ENCODE measurements at regions not wholly inside any gene's neighbourhood (a gene's known extent, or its start where the extent isn't known, plus 50 kb on each side); places are given as distances from the start of the nearest gene placed in this dataset.

- peak; percentile 89 for DNase-seq
Measured at GRCh38 chr6:168895102-168895812, 358.4 kb downstream of the THBS2 start.

- peak; percentile 31 for DNase-seq
Measured at GRCh38 chr6:168892031-168892430, 361.6 kb downstream of the THBS2 start.

DNA sequence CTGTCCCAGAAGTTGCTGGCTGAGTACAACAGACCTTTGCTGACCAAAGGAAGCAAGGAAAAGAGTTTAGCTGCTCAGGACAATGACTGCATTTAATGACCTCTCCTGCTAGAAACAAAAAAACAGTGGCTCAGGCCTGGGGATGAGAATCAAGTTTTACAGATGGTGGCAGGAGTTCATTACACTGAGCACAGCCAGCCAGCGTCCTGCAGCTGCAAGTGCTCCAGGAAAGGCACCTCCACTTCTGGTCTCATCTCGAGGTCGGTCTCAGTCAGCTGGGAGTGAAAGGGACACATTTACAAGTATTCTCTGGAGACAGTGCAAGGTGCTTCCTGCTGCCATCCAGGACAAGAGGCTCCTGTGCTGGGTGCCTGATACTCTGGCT, 362.7 kb downstream of the THBS2 start:
- DNase-seq, result peak; percentile 33

DNA sequence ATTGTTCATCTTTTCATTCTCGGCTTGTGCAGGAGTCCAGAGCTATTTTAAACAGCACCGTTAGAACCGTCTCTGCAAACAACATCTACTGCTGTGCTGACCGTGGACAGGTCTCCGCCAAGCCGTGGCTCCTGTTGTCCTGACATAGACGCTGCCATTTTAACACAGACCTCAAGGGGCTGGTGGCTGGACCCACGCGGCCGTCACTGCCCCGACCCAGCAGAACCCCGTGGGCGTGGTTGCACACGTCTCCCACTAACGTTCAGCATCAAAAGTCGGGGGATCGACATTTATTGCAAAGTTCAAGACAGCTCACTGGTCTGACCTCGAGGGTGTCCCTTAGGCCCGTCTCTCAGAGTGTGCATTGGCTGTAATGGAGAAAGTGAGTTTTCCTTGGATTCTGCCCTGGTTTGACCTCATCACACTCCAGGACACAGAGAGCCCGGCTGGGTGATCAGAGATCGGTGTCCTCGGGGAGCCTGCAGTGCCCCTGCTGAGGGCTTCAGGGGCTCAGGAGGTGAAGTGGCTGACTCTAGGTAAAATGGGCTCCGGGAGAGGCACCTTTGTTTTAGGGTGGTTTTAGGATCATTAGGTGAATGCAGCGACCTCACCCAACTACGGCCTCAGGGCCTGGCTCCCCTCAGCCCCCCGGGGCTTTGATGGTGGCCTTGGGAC, 363.2 kb downstream of the THBS2 start:
- DNase-seq, result peak; percentile 57

GRCh38 chr6:168888786-168889345, 364.8 kb downstream of the THBS2 start:
- DNase-seq, result no peak

GRCh38 chr6:168888102-168888501, 365.5 kb downstream of the THBS2 start:
- no peak for DNase-seq

DNA sequence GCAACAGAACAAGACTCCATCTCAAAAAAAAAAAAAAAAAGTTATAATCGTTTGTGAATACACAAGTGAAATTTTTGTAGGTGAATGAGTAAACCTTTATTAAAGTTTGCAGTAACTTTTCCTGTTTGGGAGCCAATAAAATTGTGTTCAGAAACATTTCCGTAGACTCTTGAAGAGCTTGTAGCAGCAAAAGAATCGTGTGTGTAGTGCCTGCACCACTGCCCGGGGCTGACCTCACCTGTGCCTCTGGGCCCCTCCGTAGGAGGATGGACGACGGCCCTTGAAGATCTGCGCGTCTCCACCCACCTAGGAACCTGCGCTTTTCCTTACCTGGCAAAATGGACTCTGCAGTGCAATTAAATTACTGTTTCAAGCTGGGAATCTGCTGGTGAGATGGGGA, 366.0 kb downstream of the THBS2 start:
- no peak for DNase-seq

DNA sequence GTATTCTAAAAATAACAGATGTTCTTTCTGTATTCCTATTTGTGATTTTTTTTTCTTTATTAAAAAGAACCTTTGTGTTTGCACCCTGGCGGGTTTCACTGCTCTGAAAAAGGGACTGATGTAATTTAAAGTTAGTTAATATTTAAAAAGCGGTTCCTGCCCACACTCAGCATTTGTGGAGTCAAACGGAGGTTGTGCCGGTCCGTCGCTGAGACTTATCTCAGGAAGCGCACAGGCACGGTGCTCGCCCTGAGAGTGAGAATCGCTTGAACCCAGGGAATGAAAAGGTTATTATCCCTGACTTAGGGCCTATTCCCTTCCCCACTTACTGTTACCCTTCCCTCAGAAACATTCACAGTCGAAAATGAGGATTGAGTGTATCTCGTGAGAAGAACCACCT, 366.7 kb downstream of the THBS2 start:
- DNase-seq, result no peak

DNA sequence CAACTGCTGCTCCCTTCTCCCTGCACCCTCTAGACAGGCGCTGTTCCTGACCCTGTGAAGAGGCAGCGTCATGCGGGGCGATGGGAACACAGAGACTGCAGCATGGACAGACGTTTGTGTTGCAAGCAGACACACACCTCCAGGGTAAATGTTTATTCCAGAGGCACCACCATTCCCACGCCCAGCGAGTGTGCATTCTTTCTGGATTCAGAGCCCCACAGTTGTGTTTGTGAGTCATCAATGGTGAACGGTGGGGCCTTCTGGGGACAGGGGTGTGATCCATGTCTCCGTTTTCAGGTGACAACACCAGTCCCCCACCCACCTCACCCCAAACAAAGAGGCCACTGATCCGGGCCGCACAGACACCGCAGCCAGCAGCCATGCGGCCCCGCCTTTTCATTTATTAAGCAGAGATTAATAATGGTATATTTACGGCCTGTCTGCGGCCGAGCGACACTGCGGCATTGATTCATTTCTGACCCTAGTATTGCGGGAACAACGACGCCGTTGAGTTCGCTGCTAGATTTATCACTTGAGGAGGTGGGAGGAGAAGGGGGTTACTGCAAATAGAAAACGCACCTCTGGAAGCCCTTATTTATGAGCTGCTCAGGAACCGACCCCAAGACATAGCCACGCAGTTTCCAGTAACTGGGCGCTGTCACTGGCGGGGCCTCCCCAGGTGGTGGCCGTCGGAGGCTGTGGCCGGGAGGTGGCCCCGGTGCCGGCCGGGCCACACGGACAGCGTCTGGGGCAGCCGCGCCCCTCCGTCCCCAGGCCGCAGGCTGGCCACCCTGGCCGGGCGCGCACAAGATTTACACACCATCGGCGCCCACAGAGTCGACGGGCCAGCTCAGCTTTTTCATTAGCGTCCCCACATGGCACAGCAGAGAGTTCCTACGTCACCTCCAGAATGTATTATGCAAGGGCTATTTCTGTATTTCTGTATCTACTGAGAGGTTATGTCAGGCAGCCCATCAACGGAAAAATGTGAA, 367.6 kb downstream of the THBS2 start:
- DNase-seq, result no peak

- DNase-seq, result no peak
Measured at GRCh38 chr6:168885196-168885595, 368.4 kb downstream of the THBS2 start.

- peak; percentile 90 for DNase-seq
Measured at GRCh38 chr6:168884646-168885086, 369.0 kb downstream of the THBS2 start.

GRCh38 chr6:168884050-168884645, 369.5 kb downstream of the THBS2 start:
- DNase-seq, result no peak

DNA sequence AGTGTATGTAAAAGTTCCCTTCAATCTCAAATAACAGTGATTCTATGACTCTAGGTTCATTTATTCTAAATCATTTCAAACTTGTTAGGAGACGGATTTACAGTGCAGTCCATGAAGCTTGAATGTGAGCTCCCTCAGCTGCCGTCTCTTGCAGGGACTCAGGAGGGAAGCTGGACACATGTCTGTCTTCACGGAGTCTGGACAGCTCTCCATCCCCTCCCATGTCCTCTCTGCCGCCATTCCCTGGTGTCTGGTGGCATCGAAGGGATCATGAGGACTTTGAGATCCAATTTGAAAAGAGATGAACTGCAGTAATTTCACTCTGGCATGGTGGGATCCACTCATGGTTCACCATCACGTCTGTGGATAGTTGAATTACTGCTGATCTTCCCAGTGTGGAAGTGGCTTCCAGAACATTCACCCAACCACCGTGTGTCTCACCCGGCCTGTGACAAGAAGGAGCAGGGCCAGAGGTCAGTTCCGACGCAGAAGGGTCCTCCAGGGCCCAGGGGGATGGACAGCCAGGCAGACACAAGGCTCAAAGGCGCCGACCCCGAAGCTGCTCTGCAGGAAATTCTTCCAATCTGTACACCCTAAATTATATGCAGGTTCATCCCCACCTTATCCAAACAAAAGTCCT, 370.1 kb downstream of the THBS2 start:
- no peak for DNase-seq

GRCh38 chr6:168880271-168880670, 373.4 kb downstream of the THBS2 start:
- DNase-seq, result no peak

DNA sequence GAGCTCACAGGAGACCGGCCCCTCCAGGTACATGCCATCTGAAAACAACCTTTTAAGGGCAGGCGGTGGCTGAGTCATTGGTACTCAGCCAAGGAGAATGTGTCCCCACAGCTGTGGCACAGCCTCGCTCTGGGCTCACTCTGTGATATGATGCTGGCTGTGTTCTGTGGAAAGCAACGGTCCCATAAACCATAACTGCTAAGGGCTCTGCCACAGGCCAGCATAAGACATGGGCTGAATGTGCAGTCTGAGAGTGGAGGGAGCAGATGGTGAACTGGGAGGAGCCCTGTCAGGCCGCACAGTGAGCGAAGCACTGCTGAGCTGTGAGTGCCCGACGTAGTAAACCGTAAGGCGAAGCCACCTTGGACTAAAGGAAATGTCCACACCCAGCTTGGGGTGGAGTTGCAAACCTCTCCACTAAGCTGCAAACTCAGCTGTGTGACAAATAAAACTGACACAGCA, 375.8 kb downstream of the THBS2 start:
- DNase-seq, result no peak

DNA sequence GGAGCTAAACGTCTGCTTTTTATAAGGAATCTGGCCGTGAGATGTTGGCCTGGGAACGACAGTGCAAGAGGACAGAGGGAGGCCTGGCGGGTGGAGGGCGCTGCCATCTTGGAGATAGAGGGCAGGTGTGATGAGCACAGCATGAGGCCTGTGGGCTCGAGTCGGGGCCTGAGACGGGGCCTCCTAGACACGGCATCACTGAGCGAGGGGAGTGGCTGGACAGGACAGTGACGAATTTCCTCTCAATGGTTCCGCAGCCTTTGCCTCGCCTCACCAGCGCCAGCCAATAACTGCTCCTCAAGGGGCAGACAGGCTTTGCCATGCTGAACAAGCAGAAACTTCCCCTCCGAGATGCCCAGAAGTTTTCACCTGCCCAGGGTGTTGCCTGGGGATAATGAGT, 376.7 kb downstream of the THBS2 start:
- DNase-seq, result no peak

- no peak for DNase-seq
Measured at GRCh38 chr6:168875811-168876576, 377.7 kb downstream of the THBS2 start.

DNA sequence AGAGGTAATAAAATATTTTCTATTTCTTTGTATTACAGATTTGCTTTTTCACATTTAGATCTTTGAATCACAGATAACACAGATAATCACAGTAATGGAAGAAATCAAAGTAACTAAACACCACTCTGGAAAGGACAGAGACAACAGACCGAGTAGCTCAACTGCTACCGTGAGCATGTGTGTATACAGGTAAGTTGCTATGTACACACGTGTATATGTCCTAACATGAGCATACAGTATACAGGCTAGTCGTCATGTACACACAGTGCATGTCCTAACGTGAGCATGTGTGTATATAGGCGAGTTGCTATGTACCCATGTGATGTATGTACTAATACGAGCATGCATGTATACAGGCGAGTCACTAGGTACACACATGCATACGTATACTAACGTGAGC, 379.0 kb downstream of the THBS2 start:
- DNase-seq, result no peak

- DNase-seq, result no peak
Measured at GRCh38 chr6:168873278-168874190, 380.1 kb downstream of the THBS2 start.
